GM12865 (cell line): ENCODE measurements at regions not wholly inside any gene's neighbourhood (a gene's known extent, or its start where the extent isn't known, plus 50 kb on each side); places are given as distances from the start of the nearest gene placed in this dataset.

ENCODE experiments used
- DNase-seq: peaks from one replicate; pipeline ENCODE4 v3.0.0; 2010; ENCODE audit warnings: low read depth
- H3K4me3 ChIP-seq: 2 replicates; pipeline ENCODE4 v1.5.1; 2011; ENCODE audit warnings: mild to moderate bottlenecking, low read depth, low read length, control low read depth
- CTCF ChIP-seq: IDR thresholded peaks from 2 replicates; pipeline ENCODE4 v1.5.1; 2011; ENCODE audit warnings: low read length, control low read depth, low read depth, inconsistent platforms; ENCODE audit not compliant: insufficient read depth; ENCODE audit errors: missing control alignments

DNA sequence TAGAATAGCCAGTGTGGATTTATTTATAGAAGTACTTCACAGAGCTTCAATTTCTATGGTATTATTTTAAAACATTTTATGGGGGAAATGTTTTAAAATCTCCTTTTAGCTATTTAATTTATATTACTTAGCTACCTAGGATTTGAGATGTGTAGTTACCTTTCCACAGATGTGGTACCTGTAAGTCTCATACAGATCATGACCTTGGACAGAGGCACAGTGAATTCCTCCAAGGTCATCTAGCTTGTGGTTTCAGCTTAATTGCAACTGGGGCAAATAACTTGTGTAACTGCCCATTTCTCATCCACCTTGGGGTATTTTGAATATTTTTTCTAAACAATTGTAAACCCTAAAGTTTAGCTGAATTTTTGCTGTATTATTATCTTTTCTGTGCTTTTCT, 89.2 kb downstream of the DMRTA1 start:
- no peak for TF ChIP-seq CTCF
- no peak overlapping the region for H3K4me3 ChIP-seq
- no peak for DNase-seq

GRCh38 chr9:22537721-22538120, 91.1 kb downstream of the DMRTA1 start:
- no peak overlapping the region for H3K4me3 ChIP-seq
- DNase-seq: no peak
- TF ChIP-seq CTCF: no peak

DNA sequence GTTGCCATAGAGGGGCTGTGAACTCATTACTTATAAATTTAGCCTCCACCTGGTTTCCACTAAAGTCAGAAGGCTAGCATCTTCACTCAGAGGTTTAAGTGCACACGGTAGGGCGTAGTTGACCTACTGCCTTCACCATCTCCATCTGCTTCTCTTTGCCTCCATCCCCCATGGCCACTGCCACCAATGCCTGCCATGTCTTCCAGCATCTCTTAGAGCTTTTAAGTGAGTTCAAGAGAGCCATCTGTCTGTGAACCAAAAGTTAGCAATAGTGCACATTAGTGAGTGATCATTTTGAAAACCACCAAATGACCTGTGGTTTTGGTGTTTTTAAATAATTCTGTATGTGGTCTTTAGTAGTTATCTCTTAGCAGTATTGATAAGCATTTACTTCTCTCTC, 102.0 kb downstream of the DMRTA1 start:
- H3K4me3 ChIP-seq: no peak overlapping the region
- DNase-seq: no peak
- TF ChIP-seq CTCF: no peak

- no peak for DNase-seq
- H3K4me3 ChIP-seq: no peak overlapping the region
- TF ChIP-seq CTCF: no peak
Measured at GRCh38 chr9:22574740-22575139, 128.1 kb downstream of the DMRTA1 start.

DNA sequence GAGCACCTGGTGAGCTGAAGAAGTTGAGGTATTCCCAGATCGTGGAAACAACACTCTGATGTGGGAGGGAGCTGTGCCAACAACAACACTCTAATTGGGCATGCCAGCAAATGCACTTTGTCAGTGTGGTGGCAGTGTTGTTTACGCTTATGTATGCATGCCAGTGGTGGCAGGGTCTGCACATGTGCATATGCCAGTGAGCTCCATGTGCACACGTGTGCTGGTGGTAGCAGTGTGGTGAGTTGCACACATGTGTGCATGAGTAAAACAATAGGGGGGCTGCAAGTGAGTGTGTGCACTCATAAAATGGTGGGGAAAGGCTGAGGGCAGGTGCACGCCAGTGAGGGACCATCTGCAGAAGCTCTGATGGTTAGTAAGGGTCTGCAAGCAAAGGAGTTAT, 134.2 kb downstream of the DMRTA1 start:
- no peak for DNase-seq
- no peak overlapping the region for H3K4me3 ChIP-seq
- no peak for TF ChIP-seq CTCF

- DNase-seq: no peak
- H3K4me3 ChIP-seq: no peak overlapping the region
- TF ChIP-seq CTCF: no peak
Measured at GRCh38 chr9:22582221-22582620, 135.6 kb downstream of the DMRTA1 start.

DNA sequence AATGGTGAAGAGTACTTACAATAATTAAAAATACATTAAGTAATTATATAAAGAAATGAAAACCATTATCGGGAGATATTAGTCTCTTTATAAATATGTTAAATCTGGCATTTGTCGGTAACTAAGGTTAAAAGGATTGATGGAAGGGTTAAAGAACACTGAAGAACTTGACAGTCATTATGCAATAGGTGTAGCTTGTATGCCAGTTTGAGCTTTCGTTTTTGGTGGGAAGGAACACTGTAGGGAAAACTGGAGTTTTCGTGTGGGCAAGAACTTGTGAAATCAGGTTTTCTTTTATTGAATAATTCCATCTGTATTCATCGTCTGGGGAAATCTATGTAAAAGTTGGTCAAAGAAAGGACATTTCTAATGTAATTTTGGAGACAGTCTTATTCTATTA, 142.3 kb downstream of the DMRTA1 start:
- H3K4me3 ChIP-seq: no peak overlapping the region
- TF ChIP-seq CTCF: no peak
- DNase-seq: no peak
